ENCODE measurements at regions not wholly inside any gene's neighbourhood (a gene's known extent, or its start where the extent isn't known, plus 50 kb on each side); places are given as distances from the start of the nearest gene placed in this dataset.

DNA sequence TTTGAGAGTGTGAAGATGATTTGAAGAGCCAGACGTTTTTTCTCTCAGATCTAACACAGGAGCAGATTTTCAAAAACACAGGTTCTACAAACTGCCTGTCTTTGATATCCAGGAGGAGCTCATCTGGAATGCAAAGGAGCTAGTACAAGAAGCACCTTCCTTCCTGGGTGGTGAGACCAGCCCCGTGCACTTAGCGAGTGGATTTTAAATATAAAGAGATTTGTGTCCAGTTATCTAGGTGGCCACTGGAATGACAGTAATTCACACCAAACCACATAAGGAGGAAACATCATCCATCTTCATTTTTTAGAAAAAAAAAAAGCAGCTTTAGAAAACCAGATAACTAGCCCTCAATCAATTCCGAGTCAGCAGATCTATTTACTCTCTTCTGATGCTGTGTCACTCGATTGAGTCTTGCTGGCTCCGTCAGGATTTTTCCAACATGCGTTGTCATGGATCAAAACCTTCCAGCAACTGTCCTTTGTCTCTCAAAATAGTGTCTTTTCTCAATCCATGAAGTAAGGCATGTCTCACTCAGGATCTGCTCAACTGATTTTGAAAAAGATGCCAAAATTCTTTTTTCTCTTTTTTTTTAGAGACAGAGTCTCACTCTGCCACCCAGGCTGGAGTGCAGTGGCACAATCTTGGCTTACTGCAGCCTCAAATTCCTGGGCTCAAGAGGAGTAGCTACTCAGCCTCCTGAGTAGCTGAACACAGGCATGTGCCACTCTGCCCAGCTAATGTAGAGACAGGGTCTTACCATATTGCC lies 451.2 kb upstream of the PSMD7 start:
- Histone ChIP-seq H3K9me3 (ENCODE audit: control insufficient read depth, insufficient read depth, low read depth, low read length) (no peaks in the 10 kb centered on the region), H3K27ac (ENCODE audit: low read length) (no peak overlapping the region), H3K36me3 (ENCODE audit: control insufficient read depth, insufficient read depth, low read length) (no peaks in the 10 kb centered on the region), H3K27me3 (ENCODE audit: control insufficient read depth, insufficient read depth, low read length) (no peaks in the 10 kb centered on the region), H3K4me1 (ENCODE audit: control insufficient read depth, insufficient read depth, low read length) (no peaks in the 10 kb centered on the region), H3K4me3 (ENCODE audit: low read depth in 2 of 2, low read length in 2 of 2) (no peak overlapping the region)
- CTCF ChIA-PET: interaction anchor here (0.6 kb wide), 1 partner anchor 22 kb away, joined by 3 read pairs; no protein-coding TSS in a partner anchor
- DNase-seq (ENCODE audit: low read depth, low spot score) (no peak), ATAC-seq (no peak)
- BruUV-seq (replicated peaks): no TSS peak
- intact Hi-C loops (cut with micrococcal nuclease; ENCODE audit: unreplicated experiment) (no loop called here), in situ Hi-C loops (cut with HindIII; ENCODE audit: low pct_unique_long_range_greater_than_20kb, low sequenced_read_pairs) (no loop called here)
- POLR2A ChIA-PET: no interaction called here
- no peak for TF ChIP-seq TCF7L2 (IDR thresholded peaks at IDR 0.05; ENCODE audit: low read depth, low read length)
- no peak for TF ChIP-seq SIN3A (IDR thresholded peaks at IDR 0.05; ENCODE audit: borderline replicate concordance, insufficient read depth, low read depth, low read length)
- TF ChIP-seq, protein P1, sequence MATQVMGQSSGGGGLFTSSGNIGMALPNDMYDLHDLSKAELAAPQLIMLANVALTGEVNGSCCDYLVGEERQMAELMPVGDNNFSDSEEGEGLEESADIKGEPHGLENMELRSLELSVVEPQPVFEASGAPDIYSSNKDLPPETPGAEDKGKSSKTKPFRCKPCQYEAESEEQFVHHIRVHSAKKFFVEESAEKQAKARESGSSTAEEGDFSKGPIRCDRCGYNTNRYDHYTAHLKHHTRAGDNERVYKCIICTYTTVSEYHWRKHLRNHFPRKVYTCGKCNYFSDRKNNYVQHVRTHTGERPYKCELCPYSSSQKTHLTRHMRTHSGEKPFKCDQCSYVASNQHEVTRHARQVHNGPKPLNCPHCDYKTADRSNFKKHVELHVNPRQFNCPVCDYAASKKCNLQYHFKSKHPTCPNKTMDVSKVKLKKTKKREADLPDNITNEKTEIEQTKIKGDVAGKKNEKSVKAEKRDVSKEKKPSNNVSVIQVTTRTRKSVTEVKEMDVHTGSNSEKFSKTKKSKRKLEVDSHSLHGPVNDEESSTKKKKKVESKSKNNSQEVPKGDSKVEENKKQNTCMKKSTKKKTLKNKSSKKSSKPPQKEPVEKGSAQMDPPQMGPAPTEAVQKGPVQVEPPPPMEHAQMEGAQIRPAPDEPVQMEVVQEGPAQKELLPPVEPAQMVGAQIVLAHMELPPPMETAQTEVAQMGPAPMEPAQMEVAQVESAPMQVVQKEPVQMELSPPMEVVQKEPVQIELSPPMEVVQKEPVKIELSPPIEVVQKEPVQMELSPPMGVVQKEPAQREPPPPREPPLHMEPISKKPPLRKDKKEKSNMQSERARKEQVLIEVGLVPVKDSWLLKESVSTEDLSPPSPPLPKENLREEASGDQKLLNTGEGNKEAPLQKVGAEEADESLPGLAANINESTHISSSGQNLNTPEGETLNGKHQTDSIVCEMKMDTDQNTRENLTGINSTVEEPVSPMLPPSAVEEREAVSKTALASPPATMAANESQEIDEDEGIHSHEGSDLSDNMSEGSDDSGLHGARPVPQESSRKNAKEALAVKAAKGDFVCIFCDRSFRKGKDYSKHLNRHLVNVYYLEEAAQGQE (IDR thresholded peaks at IDR 0.05; ENCODE audit: insufficient read depth in 1 of 2, low read depth in 2 of 2, low read length in 1 of 2): no peak
- TF ChIP-seq POLR2AphosphoS5 (IDR thresholded peaks at IDR 0.05; ENCODE audit: low read depth, low read length): no peak
- TF ChIP-seq, protein P2, sequence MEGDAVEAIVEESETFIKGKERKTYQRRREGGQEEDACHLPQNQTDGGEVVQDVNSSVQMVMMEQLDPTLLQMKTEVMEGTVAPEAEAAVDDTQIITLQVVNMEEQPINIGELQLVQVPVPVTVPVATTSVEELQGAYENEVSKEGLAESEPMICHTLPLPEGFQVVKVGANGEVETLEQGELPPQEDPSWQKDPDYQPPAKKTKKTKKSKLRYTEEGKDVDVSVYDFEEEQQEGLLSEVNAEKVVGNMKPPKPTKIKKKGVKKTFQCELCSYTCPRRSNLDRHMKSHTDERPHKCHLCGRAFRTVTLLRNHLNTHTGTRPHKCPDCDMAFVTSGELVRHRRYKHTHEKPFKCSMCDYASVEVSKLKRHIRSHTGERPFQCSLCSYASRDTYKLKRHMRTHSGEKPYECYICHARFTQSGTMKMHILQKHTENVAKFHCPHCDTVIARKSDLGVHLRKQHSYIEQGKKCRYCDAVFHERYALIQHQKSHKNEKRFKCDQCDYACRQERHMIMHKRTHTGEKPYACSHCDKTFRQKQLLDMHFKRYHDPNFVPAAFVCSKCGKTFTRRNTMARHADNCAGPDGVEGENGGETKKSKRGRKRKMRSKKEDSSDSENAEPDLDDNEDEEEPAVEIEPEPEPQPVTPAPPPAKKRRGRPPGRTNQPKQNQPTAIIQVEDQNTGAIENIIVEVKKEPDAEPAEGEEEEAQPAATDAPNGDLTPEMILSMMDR (IDR thresholded peaks at IDR 0.05): no peak

DNA sequence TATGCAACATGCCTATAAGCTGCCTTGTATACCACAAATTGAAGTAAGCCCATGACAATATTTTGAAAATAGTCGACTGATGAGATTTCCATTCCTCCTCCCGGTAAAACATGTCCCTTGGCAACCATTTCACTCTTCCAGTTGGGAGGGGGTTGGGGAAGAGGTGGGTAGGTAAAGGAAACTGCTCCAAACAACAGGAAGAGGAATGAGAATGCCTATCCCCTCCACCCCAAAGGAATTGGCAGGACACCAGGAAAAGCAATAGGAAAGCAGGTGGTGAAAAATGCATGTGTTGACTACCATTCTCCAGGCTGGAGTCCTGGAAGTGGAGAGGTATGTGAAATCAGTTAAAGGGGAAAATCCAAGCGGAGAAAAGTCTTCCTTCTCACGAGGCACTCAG lies 455.9 kb upstream of the PSMD7 start:
- in situ Hi-C loops (cut with HindIII; ENCODE audit: low pct_unique_long_range_greater_than_20kb, low sequenced_read_pairs): no loop called here
- CTCF ChIA-PET: no interaction called here
- Histone ChIP-seq H3K27me3 (ENCODE audit: control insufficient read depth, insufficient read depth, low read length) (no peaks in the 10 kb centered on the region; the same call in 1 of the 2 replicates), H3K36me3 (ENCODE audit: control insufficient read depth, insufficient read depth, low read length) (no peaks in the 10 kb centered on the region), H3K4me1 (ENCODE audit: control insufficient read depth, insufficient read depth, low read length) (no peaks in the 10 kb centered on the region), H3K27ac (ENCODE audit: low read length) (no peak overlapping the region), H3K4me3 (ENCODE audit: low read depth in 2 of 2, low read length in 2 of 2) (no peak overlapping the region), H3K9me3 (ENCODE audit: control insufficient read depth, insufficient read depth, low read depth, low read length) (no peaks in the 10 kb centered on the region)
- intact Hi-C loops (cut with micrococcal nuclease; ENCODE audit: unreplicated experiment): no loop called here
- TF ChIP-seq, protein P2 (IDR thresholded peaks at IDR 0.05): no peak
- TF ChIP-seq, protein P1 (IDR thresholded peaks at IDR 0.05; ENCODE audit: insufficient read depth in 1 of 2, low read depth in 2 of 2, low read length in 1 of 2): no peak
- no peak for TF ChIP-seq SIN3A (IDR thresholded peaks at IDR 0.05; ENCODE audit: borderline replicate concordance, insufficient read depth, low read depth, low read length)
- TF ChIP-seq POLR2AphosphoS5 (IDR thresholded peaks at IDR 0.05; ENCODE audit: low read depth, low read length): no peak
- TF ChIP-seq TCF7L2 (IDR thresholded peaks at IDR 0.05; ENCODE audit: low read depth, low read length): no peak
- no TSS peak for BruUV-seq (replicated peaks)
- ATAC-seq: no peak
- POLR2A ChIA-PET: no interaction called here
- DNase-seq (ENCODE audit: low read depth, low spot score): no peak

Measured in Panc1 (cell line).